ENCODE measurements at regions not wholly inside any gene's neighbourhood (a gene's known extent, or its start where the extent isn't known, plus 50 kb on each side); places are given as distances from the start of the nearest gene placed in this dataset.

GRCh38 chr17:17420561-17421269 lies 56.1 kb upstream of the MED9 start:
- DNase-seq (ENCODE audit: extremely low spot score in 2 of 2), result no peak
- Histone ChIP-seq H3K36me3 (no peaks in the 10 kb centered on the region), H3K4me3 (no peak overlapping the region), H3K9me3 (no peaks in the 10 kb centered on the region), H3K4me1 (peaks cover 16% of the 10 kb centered on the region), H3K27ac (no peak overlapping the region), H3K27me3 (no peaks in the 10 kb centered on the region)
- no peak for TF ChIP-seq POLR2A (IDR thresholded peaks at IDR 0.05)
- no peak for TF ChIP-seq CTCF (IDR thresholded peaks at IDR 0.05)
- TF ChIP-seq POLR2AphosphoS5 (IDR thresholded peaks at IDR 0.05; ENCODE audit: insufficient read depth in 1 of 2, low read depth in 1 of 2), result no peak
- intact Hi-C loops (cut with DNase I), result no loop called here

- no peaks in the 10 kb centered on the region for H3K9me3 ChIP-seq
- TF ChIP-seq POLR2A (IDR thresholded peaks at IDR 0.05) (no peak), CTCF (IDR thresholded peaks at IDR 0.05) (no peak), POLR2AphosphoS5 (IDR thresholded peaks at IDR 0.05; ENCODE audit: insufficient read depth in 1 of 2, low read depth in 1 of 2) (no peak)
- H3K27me3 ChIP-seq, result no peaks in the 10 kb centered on the region
- no peak overlapping the region for H3K4me3 ChIP-seq
- H3K4me1 ChIP-seq, result peaks cover 9% of the 10 kb centered on the region
- intact Hi-C loops (cut with DNase I), result no loop called here
- no peak overlapping the region for H3K27ac ChIP-seq
- no peaks in the 10 kb centered on the region for H3K36me3 ChIP-seq
- DNase-seq (ENCODE audit: extremely low spot score in 2 of 2), result no peak
These were observed 55.2 kb upstream of the MED9 start for GRCh38 chr17:17421346-17422216.

GRCh38 chr17:17422217-17422610 lies 54.6 kb upstream of the MED9 start:
- intact Hi-C loops (cut with DNase I), result no loop called here
- Histone ChIP-seq H3K9me3 (no peaks in the 10 kb centered on the region), H3K4me3 (no peak overlapping the region), H3K27ac (no peak overlapping the region), H3K36me3 (no peaks in the 10 kb centered on the region), H3K4me1 (peaks cover 6% of the 10 kb centered on the region), H3K27me3 (no peaks in the 10 kb centered on the region)
- TF ChIP-seq POLR2A (IDR thresholded peaks at IDR 0.05), result no peak
- TF ChIP-seq POLR2AphosphoS5 (IDR thresholded peaks at IDR 0.05; ENCODE audit: insufficient read depth in 1 of 2, low read depth in 1 of 2), result no peak
- TF ChIP-seq CTCF (IDR thresholded peaks at IDR 0.05), result no peak
- no peak for DNase-seq (ENCODE audit: extremely low spot score in 2 of 2)

- no peak for DNase-seq (ENCODE audit: extremely low spot score in 2 of 2)
- intact Hi-C loops (cut with DNase I), result no loop called here
These were observed 54.2 kb upstream of the MED9 start for GRCh38 chr17:17422641-17423040.

More at GRCh38 chr17:17422641-17423040, 54.2 kb upstream of the MED9 start:
- no peaks in the 10 kb centered on the region for H3K36me3 ChIP-seq
- no peak overlapping the region for H3K4me3 ChIP-seq
- TF ChIP-seq POLR2A (IDR thresholded peaks at IDR 0.05) (no peak), POLR2AphosphoS5 (IDR thresholded peaks at IDR 0.05; ENCODE audit: insufficient read depth in 1 of 2, low read depth in 1 of 2) (no peak), CTCF (IDR thresholded peaks at IDR 0.05) (no peak)
- peaks cover 6% of the 10 kb centered on the region for H3K4me1 ChIP-seq
- H3K9me3 ChIP-seq, result no peaks in the 10 kb centered on the region
- H3K27me3 ChIP-seq, result no peaks in the 10 kb centered on the region
- H3K27ac ChIP-seq, result no peak overlapping the region

Measured in vagina (tissue), 2 donors.